ENCODE measurements at regions not wholly inside any gene's neighbourhood (a gene's known extent, or its start where the extent isn't known, plus 50 kb on each side); places are given as distances from the start of the nearest gene placed in this dataset.

DNA sequence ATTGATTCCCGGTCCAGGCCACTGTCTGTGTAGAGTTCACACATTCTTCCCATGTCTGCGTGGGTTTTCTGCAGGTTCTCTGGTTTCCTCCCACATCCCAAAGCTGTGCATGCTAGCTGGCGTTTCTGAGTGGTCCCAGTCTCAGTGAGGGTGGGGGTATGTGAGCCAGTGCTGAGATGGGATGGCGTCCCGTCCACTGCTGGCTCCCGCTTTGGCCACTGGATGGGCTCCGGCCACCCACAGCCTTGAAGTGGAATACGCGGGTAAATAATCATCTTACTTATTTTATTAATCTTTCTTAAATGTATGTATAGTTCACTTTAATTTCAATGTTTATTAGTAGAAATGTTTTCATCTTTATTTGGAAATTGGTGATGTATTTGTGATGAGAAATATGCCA lies 343.5 kb upstream of the MANEA start:
- TF ChIP-seq NFIC (IDR thresholded peaks at IDR 0.05; ENCODE audit: borderline replicate concordance) (no peak), CTCF (IDR thresholded peaks at IDR 0.05) (no peak), SIN3A (IDR thresholded peaks at IDR 0.05; ENCODE audit: borderline replicate concordance, low read depth, low read length) (no peak), JUND (IDR thresholded peaks at IDR 0.05) (no peak), POLR2AphosphoS5 (IDR thresholded peaks at IDR 0.05; ENCODE audit: low read depth, low read length) (no peak), MXI1 (IDR thresholded peaks at IDR 0.05; ENCODE audit: low read depth, low read length) (no peak), EZH2phosphoT487 (IDR thresholded peaks at IDR 0.05; ENCODE audit: borderline replicate concordance, low read depth) (no peak)
